ENCODE measurements at regions not wholly inside any gene's neighbourhood (a gene's known extent, or its start where the extent isn't known, plus 50 kb on each side); places are given as distances from the start of the nearest gene placed in this dataset.

GRCh38 chr18:2197946-2198345 is 373.4 kb downstream of the METTL4 start:
- no peak overlapping the region for H3K4me3 ChIP-seq (ENCODE audit: low read depth, low read length)
- DNase-seq (ENCODE audit: low read depth): no peak
- no peak for TF ChIP-seq CTCF (conservative IDR thresholded peaks at IDR 0.05; ENCODE audit: low read depth, low read length)

- no peak for TF ChIP-seq CTCF (conservative IDR thresholded peaks at IDR 0.05; ENCODE audit: low read depth, low read length)
- DNase-seq (ENCODE audit: low read depth): no peak
- no peak overlapping the region for H3K4me3 ChIP-seq (ENCODE audit: low read depth, low read length)
Observed at GRCh38 chr18:2199060-2199459, 372.2 kb downstream of the METTL4 start.

DNA sequence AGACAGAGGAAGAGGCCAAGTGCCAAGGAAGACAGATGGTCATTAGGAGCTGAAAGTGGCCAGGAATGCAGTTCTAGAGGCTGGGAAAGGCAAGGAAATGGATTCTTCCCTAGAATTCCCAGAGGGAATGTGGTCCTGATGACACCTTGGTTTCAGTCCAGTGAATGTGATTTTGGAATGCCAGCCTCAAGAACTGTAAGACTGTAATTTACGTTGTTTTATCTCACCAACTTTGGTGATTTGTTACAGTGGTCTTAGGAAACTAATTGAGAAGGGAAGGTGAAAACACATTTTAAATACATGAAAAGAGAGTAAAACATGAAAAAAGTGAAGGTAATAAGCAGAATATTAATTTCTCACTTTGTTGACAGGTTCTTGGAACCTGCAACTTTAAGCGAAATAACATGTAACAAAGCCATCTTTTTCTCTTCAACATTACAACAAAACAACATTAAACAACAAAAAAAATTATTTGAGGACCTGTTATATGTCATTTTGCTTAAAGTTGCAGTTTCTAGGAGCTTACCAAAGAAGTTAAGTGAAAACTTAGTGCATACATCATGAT is 370.2 kb downstream of the METTL4 start:
- no peak for TF ChIP-seq CTCF (conservative IDR thresholded peaks at IDR 0.05; ENCODE audit: low read depth, low read length)
- no peak overlapping the region for H3K4me3 ChIP-seq (ENCODE audit: low read depth, low read length)
- DNase-seq (ENCODE audit: low read depth): no peak

DNA sequence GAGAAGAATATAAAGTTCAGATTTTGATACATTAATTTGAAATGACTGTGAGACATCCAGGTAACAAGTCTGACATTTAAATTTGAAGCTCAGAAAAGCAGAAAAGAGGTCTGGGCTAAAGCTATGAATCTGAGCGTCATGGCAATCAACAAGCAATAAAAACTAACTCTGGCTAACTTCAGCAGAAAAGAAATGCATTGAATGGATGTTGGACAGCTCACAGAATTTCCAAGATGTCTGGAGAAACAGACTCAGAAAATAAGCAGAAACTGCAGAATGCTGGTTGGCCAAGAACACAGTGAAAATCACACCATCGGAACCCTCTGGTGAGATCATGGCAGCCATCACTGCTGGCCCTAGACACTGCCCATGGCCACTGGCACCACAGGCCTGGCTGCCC is 366.6 kb downstream of the METTL4 start:
- no peak overlapping the region for H3K4me3 ChIP-seq (ENCODE audit: low read depth, low read length)
- DNase-seq (ENCODE audit: low read depth): no peak
- no peak for TF ChIP-seq CTCF (conservative IDR thresholded peaks at IDR 0.05; ENCODE audit: low read depth, low read length)

DNA sequence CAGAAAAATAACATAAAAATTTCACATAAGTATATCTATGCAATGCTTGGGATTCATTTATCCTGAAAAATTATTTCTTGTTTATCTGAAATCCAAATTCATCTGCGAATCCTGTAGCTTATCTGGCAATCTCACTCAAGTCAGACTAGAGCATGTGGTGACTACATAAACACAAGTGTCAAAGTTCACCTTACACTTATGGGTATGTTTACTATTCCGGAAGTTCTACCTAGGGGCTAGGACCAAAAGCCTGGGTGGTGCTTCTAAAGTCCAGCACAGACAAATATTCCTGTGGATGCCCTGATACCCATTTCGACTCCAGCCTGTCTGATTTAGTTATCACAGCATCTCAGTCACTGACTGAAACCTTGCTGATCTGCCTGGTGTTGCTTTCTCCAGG is 364.0 kb downstream of the METTL4 start:
- H3K4me3 ChIP-seq (ENCODE audit: low read depth, low read length): no peak overlapping the region
- no peak for DNase-seq (ENCODE audit: low read depth)
- TF ChIP-seq CTCF (conservative IDR thresholded peaks at IDR 0.05; ENCODE audit: low read depth, low read length): no peak

DNA sequence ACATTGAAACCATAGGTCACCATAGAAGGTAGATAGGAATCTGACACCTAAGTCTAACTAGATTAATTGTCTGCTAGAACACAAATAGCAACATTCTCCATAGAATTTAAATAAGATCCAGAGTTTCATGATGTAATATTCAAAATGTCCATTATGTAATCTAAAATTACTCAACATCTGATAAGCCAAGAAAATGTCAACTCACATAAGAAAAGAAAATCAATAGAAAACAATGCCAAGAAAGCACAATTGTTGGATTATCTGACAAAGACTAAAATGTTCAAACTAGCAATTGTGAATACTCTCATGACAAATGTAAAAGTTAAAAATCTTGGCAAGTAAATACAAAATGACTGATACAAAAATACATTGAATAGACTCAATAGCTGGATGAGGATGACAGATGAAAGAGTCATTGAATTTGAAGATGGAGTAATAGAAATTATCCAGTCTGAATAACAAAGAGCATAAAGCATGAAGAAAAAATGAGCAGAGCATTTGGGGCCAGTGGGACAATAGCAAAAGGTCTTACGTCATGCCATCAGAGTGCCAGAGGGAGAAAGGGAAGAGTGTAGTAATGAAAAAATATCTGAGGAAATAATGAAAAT is 358.6 kb downstream of the METTL4 start:
- DNase-seq (ENCODE audit: low read depth): no peak
- no peak overlapping the region for H3K4me3 ChIP-seq (ENCODE audit: low read depth, low read length)
- no peak for TF ChIP-seq CTCF (conservative IDR thresholded peaks at IDR 0.05; ENCODE audit: low read depth, low read length)

- DNase-seq (ENCODE audit: low read depth): no peak
- TF ChIP-seq CTCF (conservative IDR thresholded peaks at IDR 0.05; ENCODE audit: low read depth, low read length): no peak
- H3K4me3 ChIP-seq (ENCODE audit: low read depth, low read length): no peak overlapping the region
Observed at GRCh38 chr18:2213905-2214304, 357.4 kb downstream of the METTL4 start.

All from choroid plexus epithelial cell (primary cell).